Upper lobe of left lung (tissue), 6 donors: ENCODE measurements at regions not wholly inside any gene's neighbourhood (a gene's known extent, or its start where the extent isn't known, plus 50 kb on each side); places are given as distances from the start of the nearest gene placed in this dataset.

Experiments used
- ATAC-seq, 2 donors: fragments of 200-7000 bp; cut with Tn5 transposase; one replicate each; pipeline ENCODE4 v1.9.1; 2022; ENCODE audit warnings: mild to moderate bottlenecking in 2 of 2, moderate library complexity in 2 of 2; ENCODE audit not compliant: low FRiP score in 2 of 2
- DNase-seq, 2 donors: peaks; one replicate each; pipeline ENCODE4 v3.0.0-alpha.2; 2019 to 2020
- H3K27ac ChIP-seq, 4 donors: fragments of 200-600 bp; sonication (generic); one replicate each; pipeline ENCODE4 v1.5.1; 2016 to 2019
- H3K27me3 ChIP-seq, 4 donors: fragments of 200-600 bp; sonication (generic); one replicate each; pipeline ENCODE4 v1.5.1; 2017 to 2019
- H3K36me3 ChIP-seq, 4 donors: fragments of 200-600 bp; sonication (generic); one replicate each; pipeline ENCODE4 v1.5.1; 2016 to 2019
- H3K4me1 ChIP-seq, 4 donors: fragments of 200-600 bp; sonication (generic); one replicate each; pipeline ENCODE4 v1.5.1; 2018 to 2019
- H3K4me3 ChIP-seq, 4 donors: fragments of 200-600 bp; sonication (generic); one replicate each; pipeline ENCODE4 v1.5.1; 2017 to 2019; ENCODE audit warnings: mild to moderate bottlenecking in 2 of 4, moderate library complexity in 1 of 4
- H3K9me3 ChIP-seq, 4 donors: fragments of 200-600 bp; sonication (generic); one replicate each; pipeline ENCODE4 v1.5.1; 2018 to 2019
- EP300 ChIP-seq, 4 donors: sonication (generic); formaldehyde crosslinking; IDR thresholded peaks; one replicate each; pipeline ENCODE4 v1.5.1; 2017; ENCODE audit warnings: antibody characterized with exemption in 4 of 4, control low read depth in 2 of 4
- POLR2A ChIP-seq, 4 donors: fragments of 450-650 bp; IDR thresholded peaks; one replicate each; pipeline ENCODE4 v1.5.1; 2016 to 2017; ENCODE audit warnings: antibody characterized with exemption in 4 of 4, mild to moderate bottlenecking in 2 of 4
- POLR2AphosphoS5 ChIP-seq, 2 donors: sonication (generic); formaldehyde crosslinking; IDR thresholded peaks; one replicate each; pipeline ENCODE4 v1.5.1; 2017; ENCODE audit warnings: antibody characterized with exemption in 2 of 2
- WGBS, 2 donors: methylation state at CpG; one replicate each; pipeline ENCODE4 v1.1.5; 2017 to 2018; 5-methylcytosine and 5-hydroxymethylcytosine counted together
- TF ChIP-seq, protein P1 (sequence below), 6 experiments: fragments of 450-650 bp in 4 of 6; fragments of 200-600 bp in 2 of 6; sonication (generic) in 2 of 6; IDR thresholded peaks; one replicate each; pipeline ENCODE4 v1.5.1; 2016 to 2019; ENCODE audit warnings: antibody characterized with exemption in 6 of 6
- donor health status: DM: no; HTN: no; CAD: no; lungs with moderate emphysema.
- donor health status: DM: no; HTN: yes; CAD: no; lungs with severe emphysema.

- ATAC-seq (no peak), DNase-seq (no peak)
- Histone ChIP-seq H3K27ac (no peak overlapping the region), H3K27me3 (no peaks in the 10 kb centered on the region), H3K4me3 (no peak overlapping the region), H3K36me3 (no peaks in the 10 kb centered on the region), H3K4me1 (no peaks in the 10 kb centered on the region), H3K9me3 (no peaks in the 10 kb centered on the region)
- TF ChIP-seq POLR2A (IDR thresholded peaks at IDR 0.05) (no peak), POLR2AphosphoS5 (IDR thresholded peaks at IDR 0.05) (no peak), EP300 (IDR thresholded peaks at IDR 0.05) (no peak)
- TF ChIP-seq, protein P1, sequence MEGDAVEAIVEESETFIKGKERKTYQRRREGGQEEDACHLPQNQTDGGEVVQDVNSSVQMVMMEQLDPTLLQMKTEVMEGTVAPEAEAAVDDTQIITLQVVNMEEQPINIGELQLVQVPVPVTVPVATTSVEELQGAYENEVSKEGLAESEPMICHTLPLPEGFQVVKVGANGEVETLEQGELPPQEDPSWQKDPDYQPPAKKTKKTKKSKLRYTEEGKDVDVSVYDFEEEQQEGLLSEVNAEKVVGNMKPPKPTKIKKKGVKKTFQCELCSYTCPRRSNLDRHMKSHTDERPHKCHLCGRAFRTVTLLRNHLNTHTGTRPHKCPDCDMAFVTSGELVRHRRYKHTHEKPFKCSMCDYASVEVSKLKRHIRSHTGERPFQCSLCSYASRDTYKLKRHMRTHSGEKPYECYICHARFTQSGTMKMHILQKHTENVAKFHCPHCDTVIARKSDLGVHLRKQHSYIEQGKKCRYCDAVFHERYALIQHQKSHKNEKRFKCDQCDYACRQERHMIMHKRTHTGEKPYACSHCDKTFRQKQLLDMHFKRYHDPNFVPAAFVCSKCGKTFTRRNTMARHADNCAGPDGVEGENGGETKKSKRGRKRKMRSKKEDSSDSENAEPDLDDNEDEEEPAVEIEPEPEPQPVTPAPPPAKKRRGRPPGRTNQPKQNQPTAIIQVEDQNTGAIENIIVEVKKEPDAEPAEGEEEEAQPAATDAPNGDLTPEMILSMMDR (IDR thresholded peaks at IDR 0.05) = no peak
- 78 to 82% methylated on average over 2 of the region's 2 CpGs for WGBS, 2 donors
Observed at GRCh38 chr10:58086144-58086762, 181.4 kb downstream of the IPMK start.

- H3K9me3 ChIP-seq = no peaks in the 10 kb centered on the region
- no peak overlapping the region for H3K4me3 ChIP-seq
- ATAC-seq (no peak), DNase-seq (no peak)
- H3K27ac ChIP-seq = no peak overlapping the region
- H3K4me1 ChIP-seq = no peaks in the 10 kb centered on the region
- WGBS, 2 donors = 72 to 79% methylated on average over 3 of the region's 3 CpGs
- TF ChIP-seq POLR2AphosphoS5 (IDR thresholded peaks at IDR 0.05) (no peak), POLR2A (IDR thresholded peaks at IDR 0.05) (no peak), EP300 (IDR thresholded peaks at IDR 0.05) (no peak)
- TF ChIP-seq, protein P1 (IDR thresholded peaks at IDR 0.05) = no peak
- no peaks in the 10 kb centered on the region for H3K36me3 ChIP-seq
- no peaks in the 10 kb centered on the region for H3K27me3 ChIP-seq
Observed at GRCh38 chr10:58082248-58082647, 185.4 kb downstream of the IPMK start.

GRCh38 chr10:58081353-58081752 is 186.3 kb downstream of the IPMK start:
- no peak overlapping the region for H3K27ac ChIP-seq
- no peaks in the 10 kb centered on the region for H3K9me3 ChIP-seq
- no peak overlapping the region for H3K4me3 ChIP-seq
- H3K4me1 ChIP-seq = no peaks in the 10 kb centered on the region
- TF ChIP-seq, protein P1 (IDR thresholded peaks at IDR 0.05) = no peak
- TF ChIP-seq POLR2A (IDR thresholded peaks at IDR 0.05) = no peak
- TF ChIP-seq EP300 (IDR thresholded peaks at IDR 0.05) = no peak
- no peak for TF ChIP-seq POLR2AphosphoS5 (IDR thresholded peaks at IDR 0.05)
- no peak for DNase-seq
- no peaks in the 10 kb centered on the region for H3K36me3 ChIP-seq
- H3K27me3 ChIP-seq = no peaks in the 10 kb centered on the region
- no peak for ATAC-seq
- 23 to 47% methylated on average over 2 of the region's 2 CpGs for WGBS, 2 donors

GRCh38 chr10:58079461-58079860 is 188.2 kb downstream of the IPMK start:
- TF ChIP-seq POLR2AphosphoS5 (IDR thresholded peaks at IDR 0.05) (no peak), POLR2A (IDR thresholded peaks at IDR 0.05) (no peak), EP300 (IDR thresholded peaks at IDR 0.05) (no peak)
- TF ChIP-seq, protein P1 (IDR thresholded peaks at IDR 0.05) = no peak
- H3K27ac ChIP-seq = no peak overlapping the region
- H3K4me1 ChIP-seq = no peaks in the 10 kb centered on the region
- H3K4me3 ChIP-seq = no peak overlapping the region
- no peaks in the 10 kb centered on the region for H3K36me3 ChIP-seq
- ATAC-seq (no peak), DNase-seq (no peak)
- H3K9me3 ChIP-seq = no peaks in the 10 kb centered on the region
- 90 to 96% methylated on average over 2 of the region's 2 CpGs for WGBS, 2 donors
- no peaks in the 10 kb centered on the region for H3K27me3 ChIP-seq

GRCh38 chr10:58072634-58073033 is 195.1 kb downstream of the IPMK start:
- Histone ChIP-seq H3K36me3 (no peaks in the 10 kb centered on the region), H3K4me3 (no peak overlapping the region), H3K4me1 (no peaks in the 10 kb centered on the region), H3K27me3 (no peaks in the 10 kb centered on the region), H3K9me3 (no peaks in the 10 kb centered on the region), H3K27ac (no peak overlapping the region)
- ATAC-seq (no peak), DNase-seq (no peak)
- TF ChIP-seq POLR2A (IDR thresholded peaks at IDR 0.05) (no peak), EP300 (IDR thresholded peaks at IDR 0.05) (no peak), POLR2AphosphoS5 (IDR thresholded peaks at IDR 0.05) (no peak)
- TF ChIP-seq, protein P1 (IDR thresholded peaks at IDR 0.05) = no peak
- 76 to 85% methylated on average over 3 of the region's 3 CpGs for WGBS, 2 donors
